CD14-positive monocyte (primary cell): ENCODE measurements at regions not wholly inside any gene's neighbourhood (a gene's known extent, or its start where the extent isn't known, plus 50 kb on each side); places are given as distances from the start of the nearest gene placed in this dataset.

Experiments used
- DNase-seq, 3 donors: peaks; one replicate each; pipeline ENCODE4 v3.0.0-alpha.2; 2011 to 2022
- H2AFZ ChIP-seq: 2 replicates; pipeline ENCODE4 v1.6.0; 2012; ENCODE audit warnings: mild to moderate bottlenecking, low read depth, low read length, inconsistent platforms; ENCODE audit not compliant: insufficient read depth, poor library complexity, severe bottlenecking
- H3K27ac ChIP-seq, 2 donors: 1 replicate in 1 of 2; 2 replicates in 1 of 2; pipeline ENCODE4 v1.5.1; 2012 to 2013; ENCODE audit warnings: low read length in 2 of 2, control low read depth in 1 of 2, inconsistent platforms in 1 of 2, low read depth in 1 of 2, mild to moderate bottlenecking in 1 of 2
- H3K27me3 ChIP-seq, 2 donors: one replicate each; pipeline versions ENCODE4 v1.6.0 to v1.6.1; 2011 to 2013; ENCODE audit warnings: low read length in 2 of 2; ENCODE audit not compliant: control insufficient read depth in 2 of 2, insufficient read depth in 2 of 2
- H3K36me3 ChIP-seq, 2 donors: replicated peaks in 1 of 2; 1 replicate in 1 of 2; 2 replicates in 1 of 2; pipeline versions ENCODE4 v1.5.1 to v1.6.1; 2012 to 2013; ENCODE audit warnings: low read length in 2 of 2, control low read depth in 1 of 2, inconsistent platforms in 1 of 2, mild to moderate bottlenecking in 1 of 2; ENCODE audit not compliant: insufficient read depth in 2 of 2, control insufficient read depth in 1 of 2
- H3K4me1 ChIP-seq, 2 donors: 1 replicate in 1 of 2; 2 replicates in 1 of 2; pipeline versions ENCODE4 v1.5.1 to v1.6.1; 2012 to 2013; ENCODE audit warnings: low read length in 2 of 2, control low read depth in 1 of 2, inconsistent platforms in 1 of 2, mild to moderate bottlenecking in 1 of 2, moderate library complexity in 1 of 2; ENCODE audit not compliant: insufficient read depth in 2 of 2, control insufficient read depth in 1 of 2
- H3K4me2 ChIP-seq: replicated peaks from 2 replicates; pipeline ENCODE3; 2012; ENCODE audit warnings: low read length, moderate library complexity, mild to moderate bottlenecking; ENCODE audit not compliant: poor library complexity, severe bottlenecking; ENCODE audit errors: extremely low read depth
- H3K4me3 ChIP-seq, 3 experiments: fragments of 200-600 bp in 1 of 3; sonication (generic) in 1 of 3; replicated peaks in 1 of 3; 1 replicate in 2 of 3; 2 replicates in 1 of 3; pipeline ENCODE4 v1.5.1; 2011 to 2013; ENCODE audit warnings: low read length in 3 of 3, mild to moderate bottlenecking in 3 of 3, control low read depth in 2 of 3, low read depth in 2 of 3, inconsistent platforms in 1 of 3, moderate library complexity in 1 of 3
- H3K79me2 ChIP-seq: 2 replicates; pipeline ENCODE4 v1.6.0; 2012; ENCODE audit warnings: mild to moderate bottlenecking, control low read depth, inconsistent platforms, low read length, moderate library complexity; ENCODE audit not compliant: insufficient read depth
- H3K9ac ChIP-seq: 2 replicates; pipeline ENCODE4 v1.6.0; 2017; ENCODE audit warnings: low read length, mild to moderate bottlenecking; ENCODE audit not compliant: insufficient read depth, poor library complexity, severe bottlenecking
- H3K9me3 ChIP-seq, 2 donors: replicated peaks in 1 of 2; 1 replicate in 1 of 2; 2 replicates in 1 of 2; pipeline versions ENCODE4 v1.5.1 to v1.6.1; 2012 to 2013; ENCODE audit warnings: low read length in 2 of 2, control low read depth in 1 of 2; ENCODE audit not compliant: control insufficient read depth in 1 of 2, insufficient read depth in 1 of 2
- H4K20me1 ChIP-seq: 2 replicates; pipeline ENCODE4 v1.6.0; 2012; ENCODE audit warnings: mild to moderate bottlenecking, low read length, control low read depth, moderate library complexity; ENCODE audit not compliant: insufficient read depth
- H3K27ac Mint-ChIP-seq, 7 donors: one replicate each; pipeline ENCODE4 v1.8.0; 2020; ENCODE audit warnings: mild to moderate bottlenecking in 7 of 7, mixed read lengths in 7 of 7, moderate library complexity in 6 of 7, inconsistent platforms in 2 of 7
- H3K27me3 Mint-ChIP-seq, 3 donors: one replicate each; pipeline ENCODE4 v1.8.0; 2021 to 2022; ENCODE audit warnings: low read depth in 3 of 3, mild to moderate bottlenecking in 3 of 3, mixed read lengths in 3 of 3, moderate library complexity in 3 of 3, inconsistent platforms in 1 of 3
- H3K36me3 Mint-ChIP-seq, 2 donors: one replicate each; pipeline ENCODE4 v1.8.0; 2020; ENCODE audit warnings: mixed read lengths in 2 of 2, inconsistent platforms in 1 of 2, mild to moderate bottlenecking in 1 of 2
- H3K4me1 Mint-ChIP-seq: one replicate; pipeline ENCODE4 v1.8.0; 2020; ENCODE audit warnings: mild to moderate bottlenecking, mixed read lengths
- H3K4me3 Mint-ChIP-seq, 2 donors: one replicate each; pipeline ENCODE4 v1.8.0; 2020; ENCODE audit warnings: mild to moderate bottlenecking in 2 of 2, mixed read lengths in 2 of 2, moderate library complexity in 1 of 2
- H3K9me3 Mint-ChIP-seq, 7 donors: one replicate each; pipeline ENCODE4 v1.8.0; 2020 to 2022; ENCODE audit warnings: mixed read lengths in 7 of 7, mild to moderate bottlenecking in 6 of 7, moderate library complexity in 6 of 7, inconsistent platforms in 2 of 7
- WGBS: methylation state at CpG from one replicate; pipeline ENCODE4 v1.1.5; 2013; ENCODE audit warnings: missing lambda C conversion rate; ENCODE audit not compliant: insufficient coverage; 5-methylcytosine and 5-hydroxymethylcytosine counted together
- intact Hi-C, 2 donors: fragments of 100-400 bp; cut with micrococcal nuclease; formaldehyde crosslinking; loops; one replicate each; pipeline versions ENCODE4 v1.15.0 to v1.15.1; 2023
- TF ChIP-seq, protein P1 (sequence below): fragments of 200-600 bp; IDR thresholded peaks from one replicate; pipeline ENCODE4 v1.8.0; 2022; ENCODE audit warnings: antibody characterized with exemption, mild to moderate bottlenecking

DNA sequence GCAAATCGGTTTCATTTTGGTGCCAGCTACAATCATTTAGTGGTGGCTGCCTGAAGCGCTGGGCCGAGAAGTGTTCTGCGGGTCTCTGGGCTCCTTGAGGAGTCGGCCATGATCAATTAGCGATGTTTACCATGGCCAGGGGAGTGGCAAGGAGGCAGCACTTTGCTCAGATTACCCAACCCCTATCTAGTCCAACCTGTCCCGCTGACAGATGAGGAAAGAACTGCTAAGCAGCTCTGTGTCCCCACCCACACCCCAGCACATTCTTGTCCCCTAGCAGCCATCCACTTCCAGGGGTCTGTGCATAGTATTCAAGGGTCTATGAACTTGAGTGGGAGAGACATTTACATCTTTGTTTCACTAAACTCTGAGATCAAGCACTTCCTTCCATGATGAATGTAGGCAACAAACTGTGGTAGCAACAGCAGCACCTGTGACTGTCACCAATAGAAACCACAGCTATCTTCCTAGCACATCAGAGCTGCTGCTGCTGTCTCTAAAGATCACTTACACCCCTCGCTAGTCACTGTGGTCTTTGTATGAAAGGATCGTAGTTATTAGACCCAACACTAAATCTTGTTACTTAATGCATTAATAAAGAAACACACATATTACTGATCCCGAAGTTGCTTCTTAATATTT is 331.6 kb downstream of the BCOR start:
- TF ChIP-seq, protein P1, sequence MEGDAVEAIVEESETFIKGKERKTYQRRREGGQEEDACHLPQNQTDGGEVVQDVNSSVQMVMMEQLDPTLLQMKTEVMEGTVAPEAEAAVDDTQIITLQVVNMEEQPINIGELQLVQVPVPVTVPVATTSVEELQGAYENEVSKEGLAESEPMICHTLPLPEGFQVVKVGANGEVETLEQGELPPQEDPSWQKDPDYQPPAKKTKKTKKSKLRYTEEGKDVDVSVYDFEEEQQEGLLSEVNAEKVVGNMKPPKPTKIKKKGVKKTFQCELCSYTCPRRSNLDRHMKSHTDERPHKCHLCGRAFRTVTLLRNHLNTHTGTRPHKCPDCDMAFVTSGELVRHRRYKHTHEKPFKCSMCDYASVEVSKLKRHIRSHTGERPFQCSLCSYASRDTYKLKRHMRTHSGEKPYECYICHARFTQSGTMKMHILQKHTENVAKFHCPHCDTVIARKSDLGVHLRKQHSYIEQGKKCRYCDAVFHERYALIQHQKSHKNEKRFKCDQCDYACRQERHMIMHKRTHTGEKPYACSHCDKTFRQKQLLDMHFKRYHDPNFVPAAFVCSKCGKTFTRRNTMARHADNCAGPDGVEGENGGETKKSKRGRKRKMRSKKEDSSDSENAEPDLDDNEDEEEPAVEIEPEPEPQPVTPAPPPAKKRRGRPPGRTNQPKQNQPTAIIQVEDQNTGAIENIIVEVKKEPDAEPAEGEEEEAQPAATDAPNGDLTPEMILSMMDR = no peak
- H3K9ac ChIP-seq = no peak overlapping the region
- WGBS = 100% methylated on average over 3 of the region's 10 CpGs

DNA sequence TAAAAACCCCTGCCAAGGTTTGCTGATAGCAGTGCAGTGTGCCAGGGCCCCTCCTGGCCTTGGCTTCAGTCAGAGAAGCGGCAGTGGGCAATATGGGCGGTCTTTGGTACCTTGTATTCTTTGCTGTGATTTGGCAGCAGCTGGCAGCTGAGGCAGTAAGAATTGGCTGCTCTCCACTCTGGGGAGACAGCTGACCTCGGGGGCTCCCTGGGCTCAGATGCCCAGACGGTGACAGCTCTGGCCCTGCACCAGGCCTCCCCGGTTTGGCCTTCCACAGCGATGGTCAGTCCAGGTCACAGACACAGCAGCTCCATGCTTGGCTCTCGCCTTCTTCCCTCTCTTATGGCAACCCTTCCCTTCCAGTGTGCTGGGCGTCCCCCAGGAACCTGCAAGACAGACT is 330.9 kb downstream of the BCOR start:
- peaks cover 2 to 10% (median 3%) of the 10 kb centered on the region in 3 donors for H3K27me3 Mint-ChIP-seq
- no peak overlapping the region for H3K4me3 ChIP-seq
- no peak overlapping the region for H3K9ac ChIP-seq
- H3K4me1 ChIP-seq = peaks cover 12 to 13% of the 10 kb centered on the region in 2 donors
- no peaks in the 10 kb centered on the region for H3K27me3 ChIP-seq
- peaks cover 0 to 5% (median 3%) of the 10 kb centered on the region in 7 donors for H3K9me3 Mint-ChIP-seq
- 81% methylated on average over 2 of the region's 8 CpGs for WGBS
- H3K4me3 Mint-ChIP-seq = no peak overlapping the region
- no peaks in the 10 kb centered on the region for H3K36me3 Mint-ChIP-seq
- H4K20me1 ChIP-seq = no peaks in the 10 kb centered on the region
- peaks cover 33% of the 10 kb centered on the region for H3K4me1 Mint-ChIP-seq
- no peaks in the 10 kb centered on the region for H3K36me3 ChIP-seq
- TF ChIP-seq, protein P1 = no peak
- DNase-seq = no peak
- no peak overlapping the region for H3K27ac Mint-ChIP-seq
- no peaks in the 10 kb centered on the region for H3K79me2 ChIP-seq
- H2AFZ ChIP-seq = no peak overlapping the region
- H3K27ac ChIP-seq = no peak overlapping the region
- no peaks in the 10 kb centered on the region for H3K9me3 ChIP-seq
- H3K4me2 ChIP-seq = no peak overlapping the region
- intact Hi-C loops = no loop called here

More for the DNA sequence above, 331.6 kb downstream of the BCOR start:
- H4K20me1 ChIP-seq = no peaks in the 10 kb centered on the region
- Mint-ChIP-seq H3K4me1 (peaks cover 27% of the 10 kb centered on the region), H3K9me3 (peaks cover 0 to 5% (median 3%) of the 10 kb centered on the region in 7 donors), H3K27me3 (peaks cover 2 to 11% (median 3%) of the 10 kb centered on the region in 3 donors), H3K4me3 (no peak overlapping the region), H3K27ac (peak overlapping the region in 2 of 7 donors; percentile 21 to 42), H3K36me3 (no peaks in the 10 kb centered on the region)
- H3K79me2 ChIP-seq = no peaks in the 10 kb centered on the region
- DNase-seq = no peak
- no peak overlapping the region for H3K27ac ChIP-seq
- no peak overlapping the region for H2AFZ ChIP-seq
- H3K4me3 ChIP-seq = no peak overlapping the region
- no peaks in the 10 kb centered on the region for H3K9me3 ChIP-seq
- no peak overlapping the region for H3K4me2 ChIP-seq
- intact Hi-C loops = no loop called here
- peaks cover 5 to 6% of the 10 kb centered on the region in 2 donors for H3K4me1 ChIP-seq
- H3K27me3 ChIP-seq = no peaks in the 10 kb centered on the region
- no peaks in the 10 kb centered on the region for H3K36me3 ChIP-seq
